Smooth muscle cell (in vitro differentiated cells): ENCODE measurements at regions not wholly inside any gene's neighbourhood (a gene's known extent, or its start where the extent isn't known, plus 50 kb on each side); places are given as distances from the start of the nearest gene placed in this dataset.

Source experiments
- DNase-seq: peaks from one replicate; lab custom pipeline; 2025; ENCODE audit not compliant: unreplicated experiment; lab: John Stamatoyannopoulos, UW
- H2AFZ ChIP-seq: fragments of 200-600 bp; sonication (generic); 2 replicates; pipeline ENCODE4 v1.6.0; 2016; ENCODE audit warnings: antibody characterized with exemption, low read depth, mild to moderate bottlenecking
- H3F3A ChIP-seq: fragments of 200-600 bp; sonication (generic); 2 replicates; pipeline ENCODE4 v1.6.0; 2017; ENCODE audit warnings: antibody characterized with exemption, low read depth
- H3K27ac ChIP-seq: fragments of 200-600 bp; sonication (generic); 2 replicates; pipeline ENCODE4 v1.5.1; 2016; ENCODE audit warnings: low read depth, mild to moderate bottlenecking
- H3K27me3 ChIP-seq: fragments of 200-600 bp; sonication (generic); 2 replicates; pipeline ENCODE4 v1.6.1; 2016; ENCODE audit warnings: low read depth, mild to moderate bottlenecking
- H3K36me3 ChIP-seq: fragments of 200-600 bp; sonication (generic); 2 replicates; pipeline ENCODE4 v1.5.1; 2016; ENCODE audit warnings: low read depth
- H3K4me1 ChIP-seq: fragments of 200-600 bp; sonication (generic); 2 replicates; pipeline ENCODE4 v1.5.1; 2016; ENCODE audit warnings: low read depth
- H3K4me2 ChIP-seq: fragments of 200-600 bp; sonication (generic); 2 replicates; pipeline ENCODE4 v1.6.0; 2016; ENCODE audit warnings: mild to moderate bottlenecking
- H3K4me3 ChIP-seq: fragments of 200-600 bp; sonication (generic); 2 replicates; pipeline ENCODE4 v1.5.1; 2016; ENCODE audit warnings: mild to moderate bottlenecking
- H3K79me2 ChIP-seq: fragments of 200-600 bp; sonication (generic); 2 replicates; pipeline ENCODE4 v1.6.0; 2016; ENCODE audit warnings: low read depth, mild to moderate bottlenecking
- H3K9ac ChIP-seq: fragments of 200-600 bp; sonication (generic); 2 replicates; pipeline ENCODE4 v1.6.0; 2016; ENCODE audit warnings: low read depth
- H3K9me3 ChIP-seq: fragments of 200-600 bp; sonication (generic); replicated peaks from 2 replicates; pipeline ENCODE4 v1.5.1; 2016; ENCODE audit warnings: low read depth
- H4K20me1 ChIP-seq: fragments of 200-600 bp; sonication (generic); 2 replicates; pipeline ENCODE4 v1.6.0; 2016; ENCODE audit warnings: low read depth
- CTCF ChIP-seq: fragments of 200-600 bp; sonication (generic); IDR thresholded peaks from 2 replicates; pipeline ENCODE4 v1.5.1; 2017; ENCODE audit warnings: borderline replicate concordance, mild to moderate bottlenecking, antibody characterized with exemption; ENCODE audit not compliant: insufficient read depth, poor library complexity, severe bottlenecking
- WGBS: methylation state at CpG from one replicate; pipeline ENCODE4 v1.1.7; 2016; ENCODE audit warnings: low lambda C conversion rate; 5-methylcytosine and 5-hydroxymethylcytosine counted together

GRCh38 chr18:55910296-55910695 is 322.3 kb upstream of the TCF4 start:
- no peak for TF ChIP-seq CTCF
- DNase-seq: no peak
- no peaks in the 10 kb centered on the region for H3K9me3 ChIP-seq
- H3K36me3 ChIP-seq: no peaks in the 10 kb centered on the region
- no peak overlapping the region for H3K4me2 ChIP-seq
- no peak overlapping the region for H3K4me3 ChIP-seq
- WGBS: 25% methylated on average over 2 of the region's 2 CpGs
- H3K27ac ChIP-seq: peak overlapping the region; percentile 3
- no peaks in the 10 kb centered on the region for H3K27me3 ChIP-seq
- peaks cover 17% of the 10 kb centered on the region for H3K4me1 ChIP-seq
- no peaks in the 10 kb centered on the region for H4K20me1 ChIP-seq
- H3F3A ChIP-seq: no peaks in the 10 kb centered on the region
- no peak overlapping the region for H2AFZ ChIP-seq
- no peak overlapping the region for H3K9ac ChIP-seq
- no peaks in the 10 kb centered on the region for H3K79me2 ChIP-seq

GRCh38 chr18:55908901-55909366 is 320.9 kb upstream of the TCF4 start:
- no peaks in the 10 kb centered on the region for H4K20me1 ChIP-seq
- H3F3A ChIP-seq: no peaks in the 10 kb centered on the region
- WGBS: 50% methylated on average over 4 of the region's 4 CpGs
- H3K4me1 ChIP-seq: peaks cover 17% of the 10 kb centered on the region
- no peak overlapping the region for H3K4me2 ChIP-seq
- H2AFZ ChIP-seq: no peak overlapping the region
- TF ChIP-seq CTCF: no peak
- H3K9me3 ChIP-seq: no peaks in the 10 kb centered on the region
- no peaks in the 10 kb centered on the region for H3K36me3 ChIP-seq
- no peak overlapping the region for H3K9ac ChIP-seq
- no peak for DNase-seq
- H3K4me3 ChIP-seq: no peak overlapping the region
- H3K79me2 ChIP-seq: no peaks in the 10 kb centered on the region
- H3K27me3 ChIP-seq: no peaks in the 10 kb centered on the region
- H3K27ac ChIP-seq: no peak overlapping the region

- no peak overlapping the region for H2AFZ ChIP-seq
- H3K79me2 ChIP-seq: no peaks in the 10 kb centered on the region
- H3K27me3 ChIP-seq: no peaks in the 10 kb centered on the region
- no peaks in the 10 kb centered on the region for H4K20me1 ChIP-seq
- no peak overlapping the region for H3K4me2 ChIP-seq
- no peak overlapping the region for H3K27ac ChIP-seq
- no peak overlapping the region for H3K4me3 ChIP-seq
- no peaks in the 10 kb centered on the region for H3K9me3 ChIP-seq
- no peak for TF ChIP-seq CTCF
- H3K9ac ChIP-seq: no peak overlapping the region
- peaks cover 17% of the 10 kb centered on the region for H3K4me1 ChIP-seq
- 64% methylated on average over 6 of the region's 6 CpGs for WGBS
- no peaks in the 10 kb centered on the region for H3K36me3 ChIP-seq
- H3F3A ChIP-seq: no peaks in the 10 kb centered on the region
- no peak for DNase-seq
Observed at GRCh38 chr18:55907453-55908175, 319.6 kb upstream of the TCF4 start.

GRCh38 chr18:55906536-55906935 is 318.5 kb upstream of the TCF4 start:
- Histone ChIP-seq H3K79me2 (no peaks in the 10 kb centered on the region), H4K20me1 (no peaks in the 10 kb centered on the region), H2AFZ (no peak overlapping the region), H3K4me2 (no peak overlapping the region), H3K4me1 (peaks cover 17% of the 10 kb centered on the region), H3K4me3 (no peak overlapping the region), H3K36me3 (no peaks in the 10 kb centered on the region), H3K9me3 (no peaks in the 10 kb centered on the region), H3K27ac (no peak overlapping the region), H3K9ac (no peak overlapping the region), H3F3A (no peaks in the 10 kb centered on the region), H3K27me3 (no peaks in the 10 kb centered on the region)
- 80% methylated on average over 2 of the region's 2 CpGs for WGBS
- no peak for TF ChIP-seq CTCF
- DNase-seq: no peak
